ENCODE measurements at regions not wholly inside any gene's neighbourhood (a gene's known extent, or its start where the extent isn't known, plus 50 kb on each side); places are given as distances from the start of the nearest gene placed in this dataset.
"Not testable (repeated sequence)": the region's sequence is repeated elsewhere in the genome, so short reads cannot be mapped to it uniquely, and the experiment has no call there.

DNA sequence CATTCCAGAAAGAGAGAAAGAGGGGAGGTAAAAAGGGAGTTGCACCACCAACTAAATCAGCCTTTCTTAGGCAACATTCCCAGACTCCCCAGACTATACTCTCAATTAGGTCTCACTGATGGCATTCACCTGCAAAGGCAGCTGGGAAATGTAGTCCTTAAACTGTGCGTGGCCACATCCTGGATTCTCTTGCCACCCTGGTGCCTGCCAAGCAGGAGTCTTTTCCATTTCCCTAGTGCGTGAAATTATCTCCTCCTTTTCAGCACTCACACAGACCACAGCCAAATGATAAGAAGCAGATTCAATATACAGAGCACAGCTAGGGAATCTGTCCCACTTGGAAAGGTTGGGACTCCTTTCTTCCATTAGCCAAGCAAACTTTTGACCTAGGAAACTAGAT, 298.0 kb downstream of the ANAPC1 start:
- not testable (repeated sequence) for DNase-seq

DNA sequence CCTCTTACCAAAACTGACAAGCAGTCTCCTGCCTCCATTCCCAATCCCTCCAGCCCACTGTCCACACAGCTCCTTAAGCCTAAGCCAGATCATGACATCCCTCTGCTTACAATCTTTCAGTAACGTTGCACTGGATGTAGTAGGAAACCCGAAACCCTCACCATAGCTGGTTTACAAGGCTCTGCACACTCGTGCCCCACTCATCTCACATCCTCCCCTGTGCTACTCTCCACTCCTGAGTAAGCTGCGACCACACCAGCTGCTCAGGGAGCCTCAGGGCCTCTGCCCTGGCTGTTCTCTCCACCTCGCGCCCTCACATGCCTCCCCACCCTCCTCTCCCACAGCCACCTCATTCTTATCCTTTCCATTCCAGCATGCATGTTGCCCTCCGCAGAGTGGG, 288.9 kb downstream of the ANAPC1 start:
- DNase-seq: not testable (repeated sequence)

DNA sequence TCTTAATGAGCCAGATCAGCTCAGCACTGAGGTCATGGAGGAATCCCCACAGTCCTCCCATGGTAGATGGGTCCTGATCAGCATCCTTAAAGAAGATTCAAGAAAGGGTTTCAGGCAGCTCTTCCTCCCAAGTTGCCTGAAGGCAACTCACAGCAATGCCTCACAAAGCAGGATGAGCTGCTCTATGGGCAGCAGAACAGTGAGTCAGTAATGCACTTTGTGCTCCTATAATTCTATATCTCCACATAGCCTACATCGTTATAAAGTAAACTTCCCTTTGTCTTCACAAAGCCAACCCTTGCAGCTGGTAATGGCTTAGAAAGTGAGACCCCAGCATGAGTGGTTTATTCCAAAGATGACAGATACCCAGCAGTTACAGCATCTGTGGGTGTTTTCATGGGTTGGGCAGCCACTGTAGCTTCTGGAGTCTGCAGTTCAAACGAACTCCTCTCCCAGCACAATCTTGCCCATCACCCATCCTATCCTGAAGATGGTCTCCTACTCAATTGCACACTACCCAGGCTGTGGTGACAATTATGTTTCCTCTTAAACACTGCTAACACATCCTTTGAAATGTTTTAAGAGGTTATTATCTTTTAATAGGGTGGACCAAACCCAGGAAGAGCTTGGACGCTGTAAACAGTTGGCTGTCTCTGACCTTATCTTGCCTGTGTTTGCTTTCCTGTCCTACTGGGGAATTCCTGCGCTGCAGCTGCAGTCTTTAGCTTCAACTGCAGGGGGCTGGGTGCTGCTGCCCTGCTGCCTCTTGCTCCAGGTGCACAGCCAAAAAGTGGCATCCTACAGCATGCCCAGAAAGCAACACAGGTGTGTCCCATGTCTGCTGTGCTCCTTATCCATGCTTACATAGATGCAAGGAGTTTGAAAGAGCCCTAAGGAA, 286.9 kb downstream of the ANAPC1 start:
- not testable (repeated sequence) for DNase-seq

DNA sequence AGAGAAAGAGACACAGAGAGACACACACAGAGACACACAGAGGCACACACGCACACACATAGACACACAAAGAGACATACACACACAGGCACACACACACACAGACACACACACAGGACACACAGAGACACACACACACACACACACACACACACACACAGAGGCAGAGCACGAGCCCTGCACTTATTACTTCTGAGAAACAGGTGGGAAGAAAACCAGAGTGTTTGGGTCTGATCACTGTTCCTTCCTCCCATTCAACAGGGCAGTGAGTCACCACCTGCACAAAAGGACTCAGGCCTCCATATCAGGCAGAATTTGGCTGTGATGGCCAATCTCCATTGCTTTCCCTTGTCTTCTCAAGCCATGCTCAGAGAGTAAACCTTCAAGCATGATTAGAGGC, 285.0 kb downstream of the ANAPC1 start:
- not testable (repeated sequence) for DNase-seq

DNA sequence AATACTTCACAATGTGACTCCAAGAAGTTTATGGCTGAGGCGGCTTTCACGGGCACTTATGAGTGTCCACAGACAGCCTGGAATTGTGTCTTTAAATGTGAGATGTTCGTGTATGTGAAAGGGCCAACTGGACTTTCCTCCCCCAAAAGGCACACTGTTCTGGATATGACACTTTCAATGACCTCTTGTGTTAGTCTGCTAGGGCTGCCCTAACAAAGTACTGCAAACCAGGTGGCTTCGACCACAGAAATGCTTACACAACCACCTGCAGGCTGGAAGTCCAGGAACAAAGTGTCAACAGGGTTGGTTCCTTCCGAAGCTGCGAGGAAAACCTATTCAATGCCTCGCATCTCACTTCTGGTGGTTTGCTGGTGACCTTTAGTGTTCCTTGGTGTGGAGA, 281.7 kb downstream of the ANAPC1 start:
- DNase-seq: not testable (repeated sequence)

DNA sequence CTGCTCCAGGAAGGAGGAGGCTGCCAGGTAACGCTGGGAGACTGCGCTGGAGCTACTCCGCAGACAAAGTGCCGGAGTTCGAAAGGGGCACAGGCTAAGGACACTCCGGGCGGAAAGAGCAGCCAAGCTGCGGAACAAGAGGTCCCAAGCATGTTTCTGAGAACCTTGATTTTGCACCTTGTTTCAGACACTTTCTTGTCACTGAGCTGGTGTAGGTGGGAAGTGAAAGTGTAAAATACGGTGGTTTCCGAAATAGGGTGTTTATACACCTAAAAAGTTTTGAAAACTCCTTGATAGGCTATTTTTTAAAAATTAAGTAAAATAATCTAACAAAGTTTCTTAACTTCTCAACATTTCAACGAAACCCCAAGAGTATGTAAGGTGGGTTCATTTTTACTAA, 278.2 kb downstream of the ANAPC1 start:
- not testable (repeated sequence) for DNase-seq

DNA sequence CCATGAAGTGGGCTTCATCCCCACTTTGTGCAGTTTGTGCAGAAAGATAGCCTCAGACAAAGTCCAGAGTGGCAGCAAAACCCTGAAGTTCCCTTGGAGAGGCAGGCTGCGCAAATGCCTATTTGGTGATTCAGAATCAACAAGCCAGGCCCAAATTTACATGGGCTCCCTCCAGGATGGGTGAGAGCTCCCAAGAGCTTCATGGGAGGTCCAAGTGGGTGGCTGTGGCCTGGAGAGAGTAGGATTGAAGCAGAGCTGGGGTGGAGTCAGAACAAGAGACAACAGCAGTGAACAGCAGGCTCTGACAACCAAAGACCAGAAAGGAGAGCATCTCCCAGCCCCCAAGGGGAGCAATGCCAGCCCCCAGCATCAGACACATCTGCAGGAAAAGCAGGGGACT, 277.4 kb downstream of the ANAPC1 start:
- not testable (repeated sequence) for DNase-seq

DNA sequence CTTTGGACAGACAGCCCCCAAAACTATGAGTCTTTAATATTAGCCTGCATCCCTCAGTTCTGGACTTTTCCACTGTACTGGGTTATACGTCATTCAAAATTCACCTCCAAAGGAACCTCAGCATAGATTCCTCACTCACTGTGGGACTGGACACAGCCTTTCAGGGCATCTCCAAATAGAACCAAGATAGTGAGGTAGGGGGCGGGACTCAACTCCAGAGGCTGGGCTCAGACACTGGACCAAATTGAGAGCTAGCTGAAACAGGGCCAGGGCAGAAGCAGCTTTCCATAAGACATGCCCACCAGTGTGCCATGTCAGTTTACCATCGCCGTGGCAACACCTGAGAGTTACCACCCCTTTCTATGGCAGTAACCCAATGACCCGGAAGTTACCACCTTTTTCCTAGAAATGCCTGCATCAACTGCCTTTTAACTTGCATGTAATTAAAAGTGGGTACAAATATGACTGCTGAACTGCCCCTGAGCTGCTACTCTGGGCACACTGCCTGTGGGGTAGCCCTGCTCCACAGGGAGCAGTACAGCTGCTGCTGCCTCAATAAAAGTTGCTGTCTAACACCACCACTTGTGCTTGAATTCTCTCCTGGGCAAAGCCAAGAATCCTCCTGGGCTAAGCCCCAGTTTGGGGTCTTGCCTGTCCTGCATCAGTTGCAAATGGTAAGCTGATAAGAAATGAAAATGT, 274.7 kb downstream of the ANAPC1 start:
- DNase-seq: not testable (repeated sequence)

DNA sequence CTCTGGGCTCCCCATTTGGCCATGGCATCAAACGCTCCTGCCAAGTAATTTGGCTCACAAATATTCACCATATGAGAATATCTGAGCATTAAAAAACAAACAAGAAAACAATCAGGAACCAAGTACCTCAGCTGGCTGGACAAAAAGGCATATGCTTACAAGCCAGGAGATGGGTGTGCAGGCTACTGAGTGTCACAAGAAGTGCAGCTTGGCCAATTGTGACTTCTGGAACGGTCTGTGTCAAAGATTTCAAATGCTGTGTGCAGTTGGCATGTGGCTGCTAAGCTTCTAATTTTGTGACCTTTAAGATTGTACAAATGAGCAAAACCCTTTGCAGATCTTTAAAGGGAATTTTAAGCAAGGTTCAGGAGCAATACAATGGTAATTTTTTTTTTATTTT, 274.0 kb downstream of the ANAPC1 start:
- not testable (repeated sequence) for DNase-seq

DNA sequence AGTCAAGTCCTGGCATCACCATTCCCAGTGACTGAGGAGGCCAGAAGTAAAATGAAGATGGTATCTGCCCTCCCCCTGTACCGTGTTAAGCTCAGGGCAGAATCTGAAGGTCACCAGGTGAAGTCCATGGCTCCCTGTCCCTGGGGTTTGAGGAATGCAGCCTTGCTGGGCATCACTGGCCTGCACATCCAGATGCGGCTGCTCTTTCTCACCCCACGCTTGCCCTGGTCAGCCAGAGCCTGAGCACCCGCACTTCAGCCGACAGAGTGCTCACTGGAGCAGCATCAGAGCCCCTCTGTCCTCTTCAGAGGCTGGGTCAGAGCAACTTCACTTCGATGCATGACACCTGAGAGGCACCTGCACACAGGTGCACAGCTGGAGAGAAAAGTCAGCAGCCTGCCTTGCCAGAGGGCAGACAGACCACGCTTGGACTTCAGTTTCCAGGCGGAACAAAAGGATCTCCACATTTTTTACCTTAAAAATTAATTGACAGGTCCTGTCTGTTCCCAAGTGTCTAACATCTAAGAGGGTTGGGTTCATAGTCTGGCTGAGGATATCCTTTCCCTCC, 267.3 kb downstream of the ANAPC1 start:
- no peak for DNase-seq

DNA sequence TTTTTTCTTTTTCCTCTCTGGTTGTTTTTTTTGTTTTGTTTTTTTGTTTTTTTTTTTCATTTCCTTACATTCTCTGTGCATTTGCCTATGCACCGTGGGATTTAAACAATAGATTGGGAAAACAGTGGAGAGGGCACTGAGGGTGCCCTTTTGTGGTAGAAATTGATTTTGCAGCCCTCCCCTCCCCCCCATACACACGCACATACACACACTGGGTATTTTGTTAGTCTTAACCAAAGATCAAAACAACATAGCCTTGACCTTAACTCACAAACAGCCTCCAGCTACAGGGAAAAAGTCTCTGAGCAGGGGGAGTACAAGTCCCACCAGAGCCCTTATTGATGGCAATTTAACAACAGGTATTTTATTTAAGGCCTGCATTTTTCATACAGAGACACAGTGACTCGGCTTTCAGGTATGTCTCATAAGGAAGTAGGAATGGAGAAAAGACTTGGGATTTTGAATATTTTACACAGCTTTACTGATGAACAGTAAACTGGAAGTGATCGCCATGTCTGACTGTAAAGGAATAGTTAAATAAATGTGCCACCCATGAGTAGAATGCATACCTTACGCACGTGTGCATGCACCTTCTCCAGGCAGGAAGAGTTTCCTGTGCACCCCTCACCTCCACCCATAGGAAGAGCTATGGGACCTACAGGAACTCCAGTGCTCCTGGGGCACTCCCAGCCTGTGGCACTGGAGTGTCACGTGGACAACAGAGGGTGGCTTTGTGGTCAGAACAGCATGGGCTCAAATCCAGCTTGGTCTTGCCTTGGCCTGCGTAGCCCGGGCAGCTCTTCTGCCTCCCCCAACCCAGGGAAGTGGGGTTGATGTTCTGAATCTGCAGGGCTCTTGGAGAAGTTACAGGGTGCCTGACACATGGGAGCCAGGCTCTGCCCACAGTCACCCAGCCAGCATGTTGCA, 266.4 kb downstream of the ANAPC1 start:
- DNase-seq: peak; percentile 25 to 42

DNA sequence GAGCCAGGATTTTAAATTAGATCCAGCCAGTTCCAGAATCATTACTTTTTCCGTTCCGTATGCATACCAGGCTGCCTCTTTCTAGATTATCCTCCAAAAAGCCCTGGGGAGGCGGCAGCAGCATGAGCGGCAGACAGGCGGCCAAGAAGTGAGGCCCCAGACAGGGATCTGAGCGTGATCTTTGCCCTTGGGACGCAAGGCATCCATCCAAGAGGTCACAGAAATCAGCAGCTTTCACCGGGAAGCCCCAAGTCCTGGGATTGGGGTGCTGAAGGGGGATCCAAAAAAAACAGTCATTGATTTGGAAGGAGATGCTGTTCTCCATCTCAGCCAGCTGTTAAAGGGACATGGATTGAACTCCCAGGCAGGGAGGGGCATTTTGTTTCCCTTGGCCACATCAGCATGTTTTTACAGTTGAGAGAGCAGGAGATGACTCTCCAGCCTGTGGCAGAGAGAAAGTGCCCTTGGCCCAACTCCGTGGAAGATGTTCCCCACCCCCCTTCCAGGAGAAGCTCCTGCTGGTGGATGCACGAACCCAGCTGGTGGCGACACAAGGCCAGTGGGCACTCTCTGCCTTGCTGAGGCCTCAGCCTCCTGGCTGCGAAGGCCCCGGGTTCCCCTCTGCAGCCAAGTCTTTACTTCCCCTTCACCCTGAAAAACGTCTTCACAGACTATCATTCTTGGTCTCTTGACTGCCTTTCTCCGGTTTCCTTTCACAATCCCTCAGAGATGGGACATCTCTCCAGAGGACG, 265.6 kb downstream of the ANAPC1 start:
- DNase-seq: peak in 1 of 2 donors; percentile 62

DNA sequence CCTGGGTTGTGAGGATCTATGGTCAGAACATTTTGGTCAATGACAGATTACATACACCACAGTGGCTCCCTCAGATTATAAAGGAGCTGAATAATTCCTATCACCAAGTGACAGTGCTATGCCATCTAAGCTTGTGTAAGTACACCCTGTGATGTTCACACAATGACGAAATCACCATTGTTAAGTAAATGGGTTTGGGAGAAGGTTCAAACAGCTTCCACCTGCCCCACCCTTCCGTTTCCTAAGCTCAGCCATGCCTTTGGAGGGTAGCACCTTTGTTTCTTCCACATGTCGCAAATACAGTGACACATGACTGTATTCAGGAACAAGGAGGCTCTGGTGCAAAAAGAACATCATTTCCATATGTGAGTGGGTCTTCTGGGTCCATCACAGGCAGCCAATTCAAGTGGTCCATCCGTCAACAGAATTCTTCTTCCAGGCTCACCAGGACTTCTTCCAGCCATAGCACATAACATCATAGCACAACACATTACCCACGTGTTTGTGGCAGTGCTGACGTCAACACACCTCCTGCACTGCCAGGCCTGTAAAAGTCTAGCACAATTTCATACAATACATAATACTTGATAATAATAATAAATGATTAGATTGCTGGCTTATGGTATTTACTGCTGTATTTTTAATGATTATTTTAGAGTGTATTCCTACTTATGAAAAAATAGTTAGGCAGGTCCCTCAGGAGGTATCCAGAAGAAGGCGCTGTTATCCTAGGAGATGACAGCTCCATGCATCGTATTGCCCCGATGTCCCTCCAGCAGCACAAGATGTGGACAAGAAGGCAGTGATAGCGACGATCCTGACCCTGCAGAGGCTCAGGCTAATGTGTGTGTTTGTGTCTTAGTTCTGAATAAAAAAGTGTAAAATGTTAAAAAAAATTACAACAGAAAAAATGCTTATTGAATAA, 264.8 kb downstream of the ANAPC1 start:
- DNase-seq: peak; percentile 54 to 86

DNA sequence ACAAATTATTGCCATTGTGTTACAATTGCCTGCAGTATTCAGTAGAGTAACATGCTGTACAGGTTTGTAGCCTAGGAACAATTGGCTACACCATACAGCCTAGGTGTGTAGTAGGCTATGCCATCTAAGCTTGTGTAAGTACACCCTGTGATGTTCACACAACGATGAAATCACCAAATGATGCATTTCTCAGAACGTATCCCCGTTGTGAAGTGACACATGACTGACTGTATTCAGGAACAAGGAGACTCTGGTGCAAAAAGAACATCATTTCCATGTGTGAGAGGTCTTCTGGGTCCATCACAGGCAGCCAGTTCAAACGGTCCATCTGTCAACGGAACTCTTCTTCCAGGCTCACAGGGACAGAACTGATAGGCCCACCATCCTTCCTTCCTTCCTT, 263.7 kb downstream of the ANAPC1 start:
- DNase-seq: peak; percentile 33 to 49

DNA sequence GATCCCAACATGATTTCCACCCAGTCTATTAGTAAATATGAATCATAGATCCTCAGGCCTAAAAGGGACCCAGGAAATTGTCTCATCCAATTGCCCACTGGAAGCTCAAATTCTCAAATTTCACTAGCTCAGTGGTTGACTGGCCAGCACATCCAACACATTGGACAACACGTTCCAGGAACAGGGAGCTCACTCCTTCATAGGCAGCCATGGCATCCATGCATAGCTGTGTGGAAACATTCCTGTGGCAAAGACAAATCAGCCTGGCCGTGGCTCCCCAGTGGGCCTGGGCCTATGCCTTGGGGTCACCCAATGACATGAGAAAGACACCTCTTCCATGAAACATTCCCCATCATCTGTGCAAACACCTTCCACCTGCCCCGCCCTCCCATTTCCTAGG, 261.1 kb downstream of the ANAPC1 start:
- no peak for DNase-seq

DNA sequence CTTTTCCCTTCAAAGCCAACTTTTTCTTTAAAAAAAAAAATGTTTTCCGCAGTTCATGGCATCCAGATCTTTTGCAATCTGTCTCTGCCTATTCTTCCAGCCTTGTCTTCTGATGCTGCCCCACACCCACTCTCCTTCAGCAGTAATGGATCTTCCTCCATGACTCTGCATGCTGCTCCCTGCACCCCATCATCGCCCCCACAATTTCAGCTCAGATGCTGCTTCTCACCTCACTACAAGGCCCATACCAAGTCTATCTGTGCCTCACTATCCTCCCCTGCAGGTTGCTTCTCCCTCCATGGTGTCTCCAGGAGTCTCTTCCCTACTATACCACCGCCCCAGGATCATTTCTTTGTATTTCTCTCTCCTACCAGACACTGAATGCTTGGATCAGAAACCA, 260.6 kb downstream of the ANAPC1 start:
- DNase-seq: peak; percentile 23 to 35

DNA sequence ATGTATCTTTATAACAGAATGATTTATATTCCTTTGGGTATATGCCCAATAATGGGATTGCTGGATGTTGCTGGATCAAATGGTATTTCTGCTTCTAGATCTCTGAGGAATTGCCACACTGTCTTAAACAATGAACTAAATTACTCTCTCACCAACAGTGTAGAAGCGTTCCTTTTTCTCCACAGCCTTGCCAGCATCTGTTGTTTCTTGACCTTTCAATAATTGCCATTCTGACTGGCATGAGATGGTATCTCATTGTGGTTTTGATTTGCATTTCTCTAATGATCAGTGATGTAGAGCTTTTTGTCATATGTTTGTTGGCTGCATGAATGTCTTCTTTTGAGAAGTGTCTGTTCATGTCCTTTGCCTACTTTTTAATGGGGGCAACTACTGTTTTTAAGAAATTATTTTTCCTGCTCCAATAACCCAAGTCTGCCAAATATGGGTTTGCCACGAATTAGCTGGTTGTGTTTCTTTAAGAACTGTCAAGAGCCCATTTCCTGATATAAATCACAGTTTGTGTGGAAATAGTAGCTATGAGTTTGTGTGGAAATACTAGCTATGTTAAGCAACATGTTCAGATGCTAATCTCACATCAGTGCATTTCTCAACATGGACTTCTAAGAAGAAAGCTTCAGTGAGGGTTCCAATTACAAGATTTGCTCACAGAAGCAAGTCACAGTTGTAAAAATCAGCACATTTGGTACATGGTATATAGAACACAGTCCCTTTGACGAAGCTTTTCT, 259.4 kb downstream of the ANAPC1 start:
- peak; percentile 80 to 97 for DNase-seq

DNA sequence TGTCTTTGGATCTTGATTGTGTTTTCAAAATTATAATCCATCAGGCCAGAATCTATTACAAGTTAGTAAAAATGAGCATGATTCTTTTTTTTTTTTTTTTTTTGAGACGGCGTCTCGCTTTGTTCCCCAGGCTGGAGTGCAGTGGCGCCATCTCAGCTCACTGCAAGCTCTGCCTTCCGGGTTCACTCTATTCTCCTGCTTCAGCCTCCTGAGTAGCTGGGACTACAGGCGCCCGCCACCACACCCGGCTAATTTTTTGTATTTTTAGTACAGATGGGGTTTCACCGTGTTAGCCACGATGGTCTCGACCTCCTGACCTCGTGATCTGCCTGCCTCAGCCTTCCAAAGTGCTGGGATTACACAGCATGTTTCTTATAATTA, 258.8 kb downstream of the ANAPC1 start:
- not testable (repeated sequence) for DNase-seq

DNA sequence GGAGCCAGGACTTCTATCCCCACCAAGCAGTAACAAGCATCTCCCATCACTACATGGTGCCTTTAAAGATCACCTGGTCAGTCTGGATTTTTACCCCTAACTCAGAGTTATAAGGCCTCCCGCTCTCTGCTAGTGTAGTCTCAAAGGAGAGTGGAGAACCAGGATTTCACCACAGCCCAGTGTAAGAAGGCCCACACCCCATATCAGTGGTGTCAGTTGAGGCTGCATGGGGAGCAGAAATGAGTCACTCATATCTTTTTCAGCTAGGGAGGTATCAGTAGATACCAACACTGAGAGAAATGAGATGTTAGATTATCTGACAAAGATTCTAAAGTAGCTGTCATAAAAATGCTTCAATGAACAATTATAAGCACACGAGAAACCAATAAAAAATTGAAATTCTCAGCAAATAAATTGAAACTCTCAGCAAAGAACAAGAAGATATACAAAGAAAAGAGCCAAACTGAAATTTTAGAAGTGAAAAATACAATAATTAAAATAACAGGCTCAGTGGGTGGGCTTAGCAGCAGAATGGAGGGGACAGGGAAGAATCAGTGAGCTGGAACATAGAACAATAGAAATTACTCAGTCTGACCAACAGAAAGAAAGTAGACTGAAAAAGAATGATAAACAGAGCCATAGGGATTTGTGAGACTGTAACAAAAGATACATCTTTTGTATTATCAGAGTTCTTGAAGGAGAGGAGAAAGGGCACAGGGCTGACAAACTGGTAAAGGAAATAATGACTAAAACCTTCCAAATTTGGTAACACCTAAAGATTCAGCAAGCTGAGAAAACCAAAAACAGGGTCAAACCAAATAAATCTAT, 257.7 kb downstream of the ANAPC1 start:
- no peak for DNase-seq

All from inflammatory macrophage (primary cell).